Mucosa of descending colon (tissue), 3 donors: ENCODE measurements at regions not wholly inside any gene's neighbourhood (a gene's known extent, or its start where the extent isn't known, plus 50 kb on each side); places are given as distances from the start of the nearest gene placed in this dataset.

Experiments
- ATAC-seq: fragments of 200-7000 bp; cut with Tn5 transposase; one replicate; pipeline ENCODE4 v1.9.1; 2020; ENCODE audit warnings: mild to moderate bottlenecking, moderate library complexity
- DNase-seq, 3 donors: peaks; one replicate each; pipeline ENCODE4 v3.0.0-alpha.2; 2020
- H3K36me3 ChIP-seq: fragments of 200-600 bp; one replicate; pipeline ENCODE4 v1.8.0; 2021; ENCODE audit warnings: low read depth, mild to moderate bottlenecking
- H3K4me1 ChIP-seq: fragments of 200-600 bp; one replicate; pipeline ENCODE4 v1.8.0; 2021; ENCODE audit warnings: low read depth, mild to moderate bottlenecking
- H3K4me3 ChIP-seq: fragments of 200-600 bp; one replicate; pipeline ENCODE4 v1.8.0; 2021; ENCODE audit warnings: mild to moderate bottlenecking
- H3K9me3 ChIP-seq: fragments of 200-600 bp; one replicate; pipeline ENCODE4 v1.8.0; 2021; ENCODE audit warnings: mild to moderate bottlenecking
- CTCF ChIP-seq: fragments of 200-600 bp; IDR thresholded peaks from one replicate; pipeline ENCODE4 v1.8.0; 2022; ENCODE audit warnings: antibody characterized with exemption, mild to moderate bottlenecking
- intact Hi-C, 2 donors: fragments of 100-400 bp; cut with DNase I in 1 of 2; cut with micrococcal nuclease in 1 of 2; formaldehyde crosslinking; loops; one replicate each; pipeline versions ENCODE4 v1.11.0 to v1.11.1; 2022; cut with DNase I, micrococcal nuclease
- donor health status: DM: no; HTN: no; CAD: no; lungs with moderate emphysema.
- donor health status: DM: no; HTN: no; CAD: no.
- donor health status: DM: no; HTN: yes; CAD: no.

- Histone ChIP-seq H3K4me3 (no peak overlapping the region), H3K9me3 (no peaks in the 10 kb centered on the region), H3K4me1 (peaks cover 7% of the 10 kb centered on the region), H3K36me3 (no peaks in the 10 kb centered on the region)
- intact Hi-C loops: no loop called here
- ATAC-seq: no peak
- DNase-seq: no peak
- no peak for TF ChIP-seq CTCF
Observed at GRCh38 chr12:46449856-46450255, 77.3 kb upstream of the SLC38A2 start.

- intact Hi-C loops: no loop called here
- no peaks in the 10 kb centered on the region for H3K36me3 ChIP-seq
- no peak overlapping the region for H3K4me3 ChIP-seq
Observed at GRCh38 chr12:46449316-46449715, 76.7 kb upstream of the SLC38A2 start.

GRCh38 chr12:46446645-46447044 lies 74.1 kb upstream of the SLC38A2 start:
- TF ChIP-seq CTCF: no peak
- DNase-seq: no peak
- Histone ChIP-seq H3K9me3 (no peaks in the 10 kb centered on the region), H3K36me3 (no peaks in the 10 kb centered on the region), H3K4me1 (peaks cover 7% of the 10 kb centered on the region), H3K4me3 (no peak overlapping the region)
- intact Hi-C loops: no loop called here
- ATAC-seq: no peak

More at GRCh38 chr12:46449316-46449715, 76.7 kb upstream of the SLC38A2 start:
- H3K9me3 ChIP-seq: no peaks in the 10 kb centered on the region
- H3K4me1 ChIP-seq: peaks cover 7% of the 10 kb centered on the region
- DNase-seq: no peak
- ATAC-seq: no peak
- no peak for TF ChIP-seq CTCF

- no peaks in the 10 kb centered on the region for H3K36me3 ChIP-seq
- H3K9me3 ChIP-seq: no peaks in the 10 kb centered on the region
- intact Hi-C loops: no loop called here
- no peak overlapping the region for H3K4me3 ChIP-seq
- no peak for TF ChIP-seq CTCF
- H3K4me1 ChIP-seq: peaks cover 7% of the 10 kb centered on the region
- DNase-seq: no peak
- no peak for ATAC-seq
Observed at GRCh38 chr12:46445551-46446235, 73.1 kb upstream of the SLC38A2 start.

- Histone ChIP-seq H3K9me3 (no peaks in the 10 kb centered on the region), H3K4me3 (no peak overlapping the region), H3K4me1 (peaks cover 1% of the 10 kb centered on the region), H3K36me3 (no peaks in the 10 kb centered on the region)
- no peak for ATAC-seq
- intact Hi-C loops: no loop called here
- TF ChIP-seq CTCF: no peak
- DNase-seq: no peak
Observed at GRCh38 chr12:46445093-46445492, 72.5 kb upstream of the SLC38A2 start.
